PC-9 (cell line): ENCODE measurements at regions not wholly inside any gene's neighbourhood (a gene's known extent, or its start where the extent isn't known, plus 50 kb on each side); places are given as distances from the start of the nearest gene placed in this dataset.

Experiments
- CTCF ChIP-seq: fragments of 200-600 bp; sonication (generic); conservative IDR thresholded peaks from 2 replicates; pipeline ENCODE4 v1.6.1; 2017; ENCODE audit warnings: mixed run types, antibody characterized with exemption, mild to moderate bottlenecking, moderate library complexity
- EZH2 ChIP-seq: fragments of 200-600 bp; sonication (generic); IDR thresholded peaks from 2 replicates; pipeline ENCODE4 v1.8.0; 2017; ENCODE audit warnings: antibody characterized with exemption, low read depth

GRCh38 chrX:19174401-19175025 is 52.2 kb upstream of the ADGRG2 start:
- TF ChIP-seq CTCF (no peak), EZH2 (no peak)
